ENCODE measurements at regions not wholly inside any gene's neighbourhood (a gene's known extent, or its start where the extent isn't known, plus 50 kb on each side); places are given as distances from the start of the nearest gene placed in this dataset.
A peak's percentile ranks its signal among the peaks of the same experiment; 100 is the strongest.

GRCh38 chrX:15977644-15978043 is 123.0 kb upstream of the AP1S2 start:
- no peak for DNase-seq

- DNase-seq: no peak
These were observed 121.8 kb upstream of the AP1S2 start for GRCh38 chrX:15976396-15976795.

DNA sequence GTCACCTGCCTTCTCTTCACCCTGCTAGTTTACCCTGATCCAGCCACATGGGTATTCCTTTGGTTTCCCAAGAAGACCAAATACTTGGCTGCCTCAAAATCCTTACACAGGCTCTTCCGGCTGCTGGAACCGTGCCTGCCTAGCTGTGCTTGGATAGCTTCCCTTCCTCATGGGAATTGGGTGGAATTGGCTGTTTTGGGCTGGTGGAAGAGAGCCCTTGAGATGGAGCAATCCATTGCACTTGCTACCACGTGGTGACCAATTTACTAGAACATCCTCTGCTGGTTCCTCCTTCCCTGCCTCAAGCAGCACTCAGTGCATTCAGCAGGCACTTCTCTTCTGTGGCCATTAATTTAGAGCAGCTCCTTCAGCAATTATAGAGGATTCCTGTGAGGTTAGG is 119.3 kb upstream of the AP1S2 start:
- DNase-seq: no peak

GRCh38 chrX:15973299-15973698 is 118.7 kb upstream of the AP1S2 start:
- DNase-seq: peak; percentile 63

DNA sequence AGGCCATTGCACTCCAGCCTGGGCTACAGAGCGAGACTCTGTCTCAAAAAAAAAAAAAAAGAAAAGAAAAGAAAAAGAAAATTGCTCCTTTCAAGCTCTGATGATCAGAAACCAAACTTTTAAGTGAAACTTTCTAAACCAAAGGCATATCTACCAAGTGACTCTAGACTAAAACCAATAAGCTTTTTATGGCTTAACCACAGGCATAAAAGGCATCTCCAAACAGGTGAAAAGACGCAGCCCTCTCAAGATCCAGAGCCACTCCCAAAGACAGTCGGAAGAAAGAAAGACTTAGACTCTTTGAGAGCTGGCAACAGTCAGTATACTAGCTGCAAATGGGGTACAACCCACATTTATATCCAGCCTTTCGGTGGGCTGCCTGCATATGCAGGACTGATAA is 117.1 kb upstream of the AP1S2 start:
- no peak for DNase-seq

- DNase-seq: no peak
These were observed 109.2 kb upstream of the AP1S2 start for GRCh38 chrX:15963858-15964257.

DNA sequence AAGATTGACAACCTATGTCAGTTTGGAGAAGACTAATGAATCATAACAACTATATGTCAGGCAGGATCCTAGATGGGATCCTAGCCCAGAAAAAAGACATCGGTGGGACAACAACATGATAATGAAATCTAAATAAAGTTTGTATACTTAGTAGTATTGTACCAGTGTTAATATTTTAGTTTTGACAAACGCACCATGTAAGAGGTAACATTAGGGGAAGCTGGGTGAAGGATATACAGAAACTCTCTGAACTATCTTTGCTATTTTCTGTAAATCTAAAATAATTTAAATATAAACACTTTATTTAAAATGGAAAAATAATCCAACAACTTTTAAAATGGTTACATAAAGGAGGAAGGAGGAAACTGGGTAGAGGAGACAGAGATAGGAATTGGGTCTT is 105.6 kb upstream of the AP1S2 start:
- DNase-seq: no peak

GRCh38 chrX:15956681-15957080 is 102.1 kb upstream of the AP1S2 start:
- DNase-seq: peak; percentile 77

GRCh38 chrX:15953801-15954200 is 99.2 kb upstream of the AP1S2 start:
- DNase-seq: no peak

DNA sequence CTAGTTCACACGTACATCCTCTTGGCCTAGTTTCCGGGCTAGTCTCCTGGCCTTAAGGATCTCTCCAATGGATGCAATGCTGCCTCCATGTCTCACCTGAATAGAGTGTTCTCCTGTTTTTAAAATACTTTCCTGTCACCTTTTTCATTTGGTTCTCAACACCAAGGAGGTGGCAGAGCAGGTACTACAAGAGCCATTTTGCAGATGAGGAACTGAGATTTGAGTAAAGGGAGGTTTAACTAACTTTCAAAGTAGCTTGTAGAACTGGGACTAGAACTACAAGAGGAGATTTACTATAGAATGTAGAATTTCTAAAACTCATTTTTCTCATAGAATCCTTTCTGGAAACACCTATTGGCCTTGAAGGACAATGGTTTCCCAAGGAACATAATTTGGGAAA is 97.6 kb upstream of the AP1S2 start:
- DNase-seq: no peak

DNA sequence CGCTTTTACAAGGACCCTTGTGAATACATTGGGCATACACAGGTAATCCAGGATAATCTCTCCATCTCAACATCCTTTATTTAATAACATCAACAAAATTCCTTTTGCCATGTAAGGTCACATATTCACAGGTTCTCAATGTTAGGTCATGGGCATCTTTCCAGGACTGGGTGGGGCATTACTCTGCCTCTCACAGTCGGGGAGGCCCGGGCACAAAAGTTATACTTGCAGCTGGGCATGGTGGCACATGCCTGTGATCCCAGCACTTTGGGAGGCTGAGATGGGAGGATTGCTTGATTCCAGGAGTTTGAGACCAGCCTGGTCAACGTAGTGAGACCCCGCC is 93.7 kb upstream of the AP1S2 start:
- no peak for DNase-seq

- peak; percentile 5 for DNase-seq
These were observed 93.2 kb upstream of the AP1S2 start for GRCh38 chrX:15947648-15948317.

DNA sequence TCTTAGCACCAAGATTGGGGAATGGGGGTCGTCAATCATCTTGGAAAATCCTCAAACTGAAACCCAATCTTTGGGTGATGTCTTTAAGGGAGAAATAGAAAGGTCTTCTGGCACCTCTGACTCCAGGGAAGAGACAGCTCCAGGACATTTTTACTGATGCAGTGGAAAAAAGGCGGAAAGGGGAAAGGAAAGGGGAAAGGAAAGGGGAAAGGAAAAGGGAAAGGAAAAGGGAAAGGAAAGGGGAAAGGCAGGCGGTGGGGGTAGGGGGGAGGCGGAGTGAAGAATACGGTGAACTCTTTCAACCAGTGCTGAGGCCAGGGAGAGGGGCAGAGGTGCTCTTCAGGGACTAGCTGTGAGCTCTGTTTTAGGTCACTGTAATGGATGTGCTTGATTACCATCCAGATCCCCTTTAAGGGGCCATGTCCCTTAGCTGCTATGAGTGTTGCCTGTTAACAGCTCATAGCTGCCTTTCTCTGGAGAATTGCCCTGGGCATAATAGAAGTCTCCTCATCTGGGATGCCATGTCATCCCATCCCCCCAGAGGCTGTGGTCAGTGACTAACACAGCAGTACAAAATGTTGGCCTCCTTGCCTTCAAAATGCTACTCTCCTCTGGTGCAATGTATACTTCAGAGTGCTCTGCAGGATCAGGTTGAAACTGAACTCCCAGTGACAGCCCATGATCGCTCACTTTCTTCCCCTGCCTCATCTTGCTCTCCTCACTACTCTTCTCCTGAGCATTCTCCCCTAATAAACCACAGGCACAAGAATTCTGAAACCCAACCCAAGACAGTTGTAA is 92.4 kb upstream of the AP1S2 start:
- no peak for DNase-seq

DNA sequence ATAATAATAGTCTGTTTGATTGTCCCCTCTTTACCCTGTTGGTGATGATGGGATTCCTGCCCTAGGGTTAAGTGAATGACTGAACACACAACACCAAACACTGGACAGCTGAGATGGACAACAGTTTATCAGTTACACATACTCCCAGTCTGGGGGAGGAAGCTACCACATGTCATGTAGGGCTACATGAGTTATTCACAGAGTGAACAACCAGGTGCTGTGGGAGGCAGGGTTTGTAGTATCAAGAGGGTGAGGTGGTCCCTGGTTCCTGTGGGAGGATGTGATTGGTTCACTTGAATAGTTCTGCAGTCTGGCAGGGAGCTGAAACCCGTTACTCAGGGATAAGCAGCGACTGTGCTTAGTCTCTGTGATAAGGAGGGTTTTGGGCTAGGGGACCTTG is 88.8 kb upstream of the AP1S2 start:
- no peak for DNase-seq

DNA sequence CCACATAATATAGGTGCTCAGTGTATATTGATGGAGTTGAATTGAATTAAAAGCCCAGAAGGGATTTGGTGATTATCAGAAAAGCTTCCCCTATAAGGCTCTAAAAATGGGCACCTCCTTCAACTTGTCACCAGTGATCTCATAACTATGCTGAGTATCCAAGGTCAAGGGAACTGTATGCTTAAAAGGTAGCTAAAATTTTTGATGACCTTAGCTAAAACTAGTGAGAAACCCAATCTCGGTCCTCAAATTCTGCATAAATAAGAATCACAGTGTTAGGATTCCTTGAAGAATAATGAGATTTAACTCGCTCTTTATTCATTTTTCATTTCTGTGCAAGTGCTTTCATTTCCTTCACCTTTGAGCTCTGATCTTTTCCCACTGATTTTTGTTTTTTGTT is 87.7 kb upstream of the AP1S2 start:
- no peak for DNase-seq

GRCh38 chrX:15939737-15940136 is 85.1 kb upstream of the AP1S2 start:
- DNase-seq: no peak

- no peak for DNase-seq
These were observed 83.5 kb upstream of the AP1S2 start for GRCh38 chrX:15938072-15938471.

DNA sequence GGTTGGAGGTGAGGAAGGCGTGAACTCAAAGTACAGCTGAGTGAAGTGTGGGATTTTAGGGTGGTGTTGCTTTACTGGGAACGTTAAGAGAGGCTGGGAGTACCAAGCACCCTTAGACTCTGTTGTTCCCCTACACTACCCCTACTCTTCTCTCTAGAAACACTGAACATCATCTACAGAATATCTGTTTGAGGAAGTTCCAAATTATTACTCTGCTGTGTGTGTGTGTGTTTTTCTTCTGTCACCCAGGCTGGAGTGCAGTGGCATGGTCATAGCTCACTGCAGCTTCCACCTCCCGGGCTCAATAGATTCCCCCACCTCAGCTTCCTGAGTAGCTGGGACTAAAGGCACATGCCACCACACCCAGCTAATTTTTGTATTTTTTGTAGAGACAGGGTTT is 76.7 kb upstream of the AP1S2 start:
- no peak for DNase-seq

- DNase-seq: peak; percentile 57
These were observed 76.0 kb upstream of the AP1S2 start for GRCh38 chrX:15930585-15930984.

- DNase-seq: peak; percentile 7
These were observed 74.6 kb upstream of the AP1S2 start for GRCh38 chrX:15929194-15929593.

DNA sequence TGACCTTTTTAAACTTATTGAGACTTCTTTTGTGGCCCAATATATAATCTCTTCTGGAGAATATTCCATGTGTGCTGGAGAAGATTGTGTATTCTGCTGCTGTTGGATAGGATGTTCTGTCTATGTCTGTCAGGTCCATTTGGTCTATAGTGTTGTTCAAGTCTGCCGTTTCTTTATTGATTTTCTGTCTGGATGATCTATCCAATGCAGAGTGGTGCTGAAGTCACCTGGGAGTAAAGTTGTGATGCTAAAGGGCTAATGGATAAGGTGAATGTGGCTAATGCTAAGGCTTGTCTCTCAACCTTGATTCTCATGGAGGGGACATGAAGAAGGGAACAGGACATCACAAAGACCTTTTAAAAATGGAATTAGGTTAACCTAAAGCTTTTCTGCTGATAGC is 72.0 kb upstream of the AP1S2 start:
- no peak for DNase-seq

DNA sequence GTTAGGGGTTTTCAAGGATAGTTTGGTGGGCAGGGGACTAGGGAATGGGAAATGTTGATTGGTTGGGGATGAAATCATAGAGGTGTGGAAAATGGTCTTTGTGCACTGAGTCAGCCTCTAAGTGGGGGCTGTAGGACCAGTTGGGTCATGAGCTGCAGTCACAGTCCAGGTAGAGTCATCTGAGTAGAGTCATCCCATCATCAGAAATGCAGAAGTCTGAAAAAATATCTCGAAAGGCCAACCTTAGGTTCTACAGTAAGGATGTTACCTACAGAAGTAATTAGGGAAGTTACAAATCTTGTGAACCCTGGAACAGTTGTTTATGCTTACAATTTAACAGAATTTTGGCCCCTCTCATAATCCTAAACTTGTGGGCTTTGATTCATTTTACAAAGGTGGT is 63.4 kb upstream of the AP1S2 start:
- no peak for DNase-seq

DNA sequence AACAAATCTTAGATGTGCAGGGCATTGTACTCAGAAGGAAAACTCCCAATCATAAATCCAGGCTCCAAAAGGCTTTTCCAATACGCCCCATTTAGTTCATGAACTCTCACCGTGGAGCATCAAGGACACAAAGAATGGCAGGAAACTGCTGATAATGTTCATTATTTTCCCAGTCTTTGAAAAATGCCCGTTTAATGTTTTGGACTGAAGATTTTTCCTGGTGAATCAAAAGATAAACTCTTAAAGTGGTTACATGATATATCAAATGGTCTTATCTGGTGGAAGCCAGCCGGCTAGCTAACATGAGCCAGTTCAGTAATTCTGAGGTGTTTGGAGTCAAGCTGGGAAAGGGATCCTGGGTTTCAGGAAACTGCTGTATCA is 62.1 kb upstream of the AP1S2 start:
- DNase-seq: no peak

DNA sequence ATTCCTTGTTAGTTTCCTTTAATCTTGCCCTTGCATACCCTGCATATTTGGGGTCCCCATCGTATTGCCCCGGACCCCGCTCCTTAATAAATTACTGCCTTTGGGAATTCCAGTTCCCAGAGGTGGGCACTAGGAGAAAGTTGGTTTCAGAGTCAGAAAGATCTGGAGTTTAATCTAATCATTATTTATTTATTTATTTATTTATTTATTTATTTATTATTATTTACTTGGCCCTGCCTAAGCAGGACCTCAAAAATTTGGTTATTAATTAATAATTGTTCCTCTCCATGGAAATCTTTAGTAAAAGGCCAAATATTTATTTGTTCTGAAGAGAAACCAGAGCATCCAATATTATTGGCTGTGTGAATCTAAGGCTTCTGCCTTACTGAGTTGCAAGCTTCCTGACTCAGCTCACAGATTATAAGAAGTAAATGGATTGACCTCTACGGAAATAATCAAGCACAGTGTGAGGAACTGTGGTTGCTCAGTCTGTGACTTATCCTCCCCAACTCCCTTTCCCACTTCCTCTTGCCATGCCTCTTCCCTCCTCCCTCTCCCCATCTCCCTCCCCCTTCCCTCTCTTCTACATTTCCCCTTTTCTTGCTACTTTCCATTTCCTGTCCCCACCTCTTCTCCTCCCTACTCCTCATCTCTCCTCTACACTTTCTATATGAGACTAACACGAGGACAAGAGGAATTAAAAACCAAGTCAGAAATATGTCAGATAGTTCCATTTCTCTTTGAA is 61.5 kb upstream of the AP1S2 start:
- DNase-seq: no peak

Data from NCI-H69 (cell line).